Thyroid gland (tissue), 4 donors: ENCODE measurements at regions not wholly inside any gene's neighbourhood (a gene's known extent, or its start where the extent isn't known, plus 50 kb on each side); places are given as distances from the start of the nearest gene placed in this dataset.

ENCODE experiments used
- POLR2A ChIP-seq, 2 donors: fragments of 450-650 bp; IDR thresholded peaks; one replicate each; pipeline ENCODE4 v1.6.1; 2017; ENCODE audit warnings: antibody characterized with exemption in 2 of 2, mild to moderate bottlenecking in 2 of 2, moderate library complexity in 1 of 2
- TF ChIP-seq, protein P1 (sequence below), 6 experiments: fragments of 200-600 bp in 3 of 6; fragments of 450-650 bp in 3 of 6; sonication (generic) in 3 of 6; IDR thresholded peaks; one replicate each; pipeline ENCODE4 v1.5.1; 2016 to 2019; ENCODE audit warnings: antibody characterized with exemption in 6 of 6, mild to moderate bottlenecking in 2 of 6, inconsistent platforms in 1 of 6, moderate library complexity in 1 of 6

- TF ChIP-seq, protein P1, sequence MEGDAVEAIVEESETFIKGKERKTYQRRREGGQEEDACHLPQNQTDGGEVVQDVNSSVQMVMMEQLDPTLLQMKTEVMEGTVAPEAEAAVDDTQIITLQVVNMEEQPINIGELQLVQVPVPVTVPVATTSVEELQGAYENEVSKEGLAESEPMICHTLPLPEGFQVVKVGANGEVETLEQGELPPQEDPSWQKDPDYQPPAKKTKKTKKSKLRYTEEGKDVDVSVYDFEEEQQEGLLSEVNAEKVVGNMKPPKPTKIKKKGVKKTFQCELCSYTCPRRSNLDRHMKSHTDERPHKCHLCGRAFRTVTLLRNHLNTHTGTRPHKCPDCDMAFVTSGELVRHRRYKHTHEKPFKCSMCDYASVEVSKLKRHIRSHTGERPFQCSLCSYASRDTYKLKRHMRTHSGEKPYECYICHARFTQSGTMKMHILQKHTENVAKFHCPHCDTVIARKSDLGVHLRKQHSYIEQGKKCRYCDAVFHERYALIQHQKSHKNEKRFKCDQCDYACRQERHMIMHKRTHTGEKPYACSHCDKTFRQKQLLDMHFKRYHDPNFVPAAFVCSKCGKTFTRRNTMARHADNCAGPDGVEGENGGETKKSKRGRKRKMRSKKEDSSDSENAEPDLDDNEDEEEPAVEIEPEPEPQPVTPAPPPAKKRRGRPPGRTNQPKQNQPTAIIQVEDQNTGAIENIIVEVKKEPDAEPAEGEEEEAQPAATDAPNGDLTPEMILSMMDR (IDR thresholded peaks at IDR 0.05), result no peak
- no peak for TF ChIP-seq POLR2A (IDR thresholded peaks at IDR 0.05)
Measured at GRCh38 chr1:218718977-218719376, 373.8 kb downstream of the TGFB2 start.
